Body of pancreas (tissue), 4 donors: ENCODE measurements at regions not wholly inside any gene's neighbourhood (a gene's known extent, or its start where the extent isn't known, plus 50 kb on each side); places are given as distances from the start of the nearest gene placed in this dataset.

Experiments
- POLR2A ChIP-seq, 3 donors: fragments of 450-650 bp; IDR thresholded peaks; one replicate each; pipeline ENCODE4 v1.6.1; 2016; ENCODE audit warnings: antibody characterized with exemption in 3 of 3, mild to moderate bottlenecking in 2 of 3
- TF ChIP-seq, protein P1 (sequence below), 7 experiments: fragments of 450-650 bp in 4 of 7; fragments of 200-600 bp in 3 of 7; sonication (generic) in 3 of 7; IDR thresholded peaks; one replicate each; pipeline ENCODE4 v1.5.1; 2016 to 2019; ENCODE audit warnings: antibody characterized with exemption in 7 of 7

DNA sequence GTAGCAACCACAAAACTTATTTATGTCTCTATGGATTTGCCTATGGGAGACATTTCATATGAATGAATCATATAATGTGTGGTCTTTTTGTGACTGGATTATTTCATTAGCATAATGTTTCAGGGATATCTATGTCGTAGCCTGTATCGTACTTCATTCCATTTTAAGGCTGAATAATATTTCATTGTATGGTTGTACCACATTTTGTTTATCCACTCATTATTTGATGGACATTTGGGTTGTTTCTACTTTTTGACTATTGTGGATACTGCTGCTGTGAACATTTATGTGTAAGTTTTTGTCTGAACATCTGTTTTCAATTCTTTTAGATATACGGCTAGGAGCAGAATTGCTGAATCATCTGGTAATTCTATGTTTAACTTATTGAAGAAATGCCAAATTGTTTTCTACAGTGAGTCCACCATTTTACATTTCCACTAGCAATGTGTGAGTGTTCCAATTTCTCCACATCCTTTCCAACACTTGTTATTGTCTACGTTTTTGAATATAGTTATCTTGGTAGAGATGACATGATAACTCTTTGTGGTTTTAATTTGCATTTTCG lies 134.4 kb upstream of the DAZL start:
- TF ChIP-seq, protein P1, sequence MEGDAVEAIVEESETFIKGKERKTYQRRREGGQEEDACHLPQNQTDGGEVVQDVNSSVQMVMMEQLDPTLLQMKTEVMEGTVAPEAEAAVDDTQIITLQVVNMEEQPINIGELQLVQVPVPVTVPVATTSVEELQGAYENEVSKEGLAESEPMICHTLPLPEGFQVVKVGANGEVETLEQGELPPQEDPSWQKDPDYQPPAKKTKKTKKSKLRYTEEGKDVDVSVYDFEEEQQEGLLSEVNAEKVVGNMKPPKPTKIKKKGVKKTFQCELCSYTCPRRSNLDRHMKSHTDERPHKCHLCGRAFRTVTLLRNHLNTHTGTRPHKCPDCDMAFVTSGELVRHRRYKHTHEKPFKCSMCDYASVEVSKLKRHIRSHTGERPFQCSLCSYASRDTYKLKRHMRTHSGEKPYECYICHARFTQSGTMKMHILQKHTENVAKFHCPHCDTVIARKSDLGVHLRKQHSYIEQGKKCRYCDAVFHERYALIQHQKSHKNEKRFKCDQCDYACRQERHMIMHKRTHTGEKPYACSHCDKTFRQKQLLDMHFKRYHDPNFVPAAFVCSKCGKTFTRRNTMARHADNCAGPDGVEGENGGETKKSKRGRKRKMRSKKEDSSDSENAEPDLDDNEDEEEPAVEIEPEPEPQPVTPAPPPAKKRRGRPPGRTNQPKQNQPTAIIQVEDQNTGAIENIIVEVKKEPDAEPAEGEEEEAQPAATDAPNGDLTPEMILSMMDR (IDR thresholded peaks at IDR 0.05) = no peak
- no peak for TF ChIP-seq POLR2A (IDR thresholded peaks at IDR 0.05)
